SK-MEL-5 (cell line): ENCODE measurements at regions not wholly inside any gene's neighbourhood (a gene's known extent, or its start where the extent isn't known, plus 50 kb on each side); places are given as distances from the start of the nearest gene placed in this dataset.
A peak's percentile ranks its signal among the peaks of the same experiment; 100 is the strongest.
"Not testable (repeated sequence)": the region's sequence is repeated elsewhere in the genome, so short reads cannot be mapped to it uniquely, and the experiment has no call there.

Source experiments
- DNase-seq: peaks from one replicate; pipeline ENCODE4 v3.0.0-alpha.2; 2016; ENCODE audit warnings: low read depth, low spot score
- in situ Hi-C: cut with HindIII; loops from 2 replicates; pipeline ENCODE4 v1.10.0; 2016; ENCODE audit warnings: low sequenced_read_pairs, high pct_unique_total_duplicates, low pct_unique_long_range_greater_than_20kb

GRCh38 chr7:54260941-54261371, 281.2 kb upstream of the VSTM2A start:
- DNase-seq, result no peak
- in situ Hi-C loops, result no loop called here

- in situ Hi-C loops, result no loop called here
- DNase-seq, result no peak
Measured at GRCh38 chr7:54278847-54279246, 263.3 kb upstream of the VSTM2A start.

- in situ Hi-C loops, result no loop called here
- no peak for DNase-seq
Measured at GRCh38 chr7:54292171-54292925, 249.8 kb upstream of the VSTM2A start.

GRCh38 chr7:54299426-54299825, 242.7 kb upstream of the VSTM2A start:
- in situ Hi-C loops, result no loop called here
- DNase-seq, result no peak

- DNase-seq, in situ Hi-C loops: not testable (repeated sequence)
Measured at GRCh38 chr7:54315955-54316354, 226.2 kb upstream of the VSTM2A start.

GRCh38 chr7:54326592-54327167, 215.5 kb upstream of the VSTM2A start:
- in situ Hi-C loops, result no loop called here
- no peak for DNase-seq

GRCh38 chr7:54330216-54330800, 211.9 kb upstream of the VSTM2A start:
- in situ Hi-C loops, result no loop called here

GRCh38 chr7:54331311-54331710, 210.9 kb upstream of the VSTM2A start:
- no peak for DNase-seq
- in situ Hi-C loops, result no loop called here

More at GRCh38 chr7:54330216-54330800, 211.9 kb upstream of the VSTM2A start:
- DNase-seq, result no peak

- DNase-seq, result no peak
- in situ Hi-C loops, result no loop called here
Measured at GRCh38 chr7:54332301-54332700, 209.9 kb upstream of the VSTM2A start.

- in situ Hi-C loops, result no loop called here
- no peak for DNase-seq
Measured at GRCh38 chr7:54333952-54334351, 208.2 kb upstream of the VSTM2A start.

GRCh38 chr7:54336800-54337199, 205.4 kb upstream of the VSTM2A start:
- in situ Hi-C loops, result no loop called here
- no peak for DNase-seq

GRCh38 chr7:54337466-54337865, 204.7 kb upstream of the VSTM2A start:
- no peak for DNase-seq
- in situ Hi-C loops, result no loop called here

- in situ Hi-C loops, result no loop called here
- no peak for DNase-seq
Measured at GRCh38 chr7:54338319-54338718, 203.9 kb upstream of the VSTM2A start.

- DNase-seq, result no peak
Measured at GRCh38 chr7:54339073-54339472, 203.1 kb upstream of the VSTM2A start.

GRCh38 chr7:54342458-54342857, 199.7 kb upstream of the VSTM2A start:
- in situ Hi-C loops, result no loop called here
- DNase-seq, result no peak

More at GRCh38 chr7:54339073-54339472, 203.1 kb upstream of the VSTM2A start:
- in situ Hi-C loops, result no loop called here

GRCh38 chr7:54343511-54343910, 198.7 kb upstream of the VSTM2A start:
- DNase-seq, result no peak
- in situ Hi-C loops, result no loop called here

GRCh38 chr7:54345746-54346145, 196.4 kb upstream of the VSTM2A start:
- DNase-seq, result no peak
- in situ Hi-C loops, result no loop called here

- DNase-seq, result no peak
- in situ Hi-C loops, result no loop called here
Measured at GRCh38 chr7:54349229-54349628, 192.9 kb upstream of the VSTM2A start.

GRCh38 chr7:54354436-54354835, 187.7 kb upstream of the VSTM2A start:
- in situ Hi-C loops, result no loop called here
- DNase-seq, result peak; percentile 52
